ENCODE measurements at regions not wholly inside any gene's neighbourhood (a gene's known extent, or its start where the extent isn't known, plus 50 kb on each side); places are given as distances from the start of the nearest gene placed in this dataset.

- TF ChIP-seq CTCF (IDR thresholded peaks at IDR 0.05) = no peak
Measured at GRCh38 chr4:160846121-160846520, 1317.7 kb downstream of the FSTL5 start.

GRCh38 chr4:160847228-160847627 lies 1316.6 kb downstream of the FSTL5 start:
- Histone ChIP-seq H2AFZ (no peak overlapping the region), H3K4me2 (ENCODE audit: low read length) (no peak overlapping the region), H3K27ac (no peak overlapping the region), H3K4me3 (ENCODE audit: low read depth, low read length) (no peak overlapping the region), H3K79me2 (no peaks in the 10 kb centered on the region), H3K9me3 (ENCODE audit: control insufficient read depth, low read length) (no peaks in the 10 kb centered on the region), H3K27me3 (ENCODE audit: control insufficient read depth, insufficient read depth, low read length) (no peaks in the 10 kb centered on the region), H3K4me1 (no peaks in the 10 kb centered on the region), H3K36me3 (ENCODE audit: control insufficient read depth, insufficient read depth, low read length) (no peaks in the 10 kb centered on the region), H3K9ac (no peak overlapping the region)
- no peak for TF ChIP-seq CTCF (IDR thresholded peaks at IDR 0.05)

More at GRCh38 chr4:160846121-160846520, 1317.7 kb downstream of the FSTL5 start:
- no peak overlapping the region for H3K9ac ChIP-seq
- H3K4me1 ChIP-seq = no peaks in the 10 kb centered on the region
- H2AFZ ChIP-seq = no peak overlapping the region
- H3K79me2 ChIP-seq = no peaks in the 10 kb centered on the region
- H3K9me3 ChIP-seq (ENCODE audit: control insufficient read depth, low read length) = no peaks in the 10 kb centered on the region
- no peak overlapping the region for H3K4me2 ChIP-seq (ENCODE audit: low read length)
- H3K27me3 ChIP-seq (ENCODE audit: control insufficient read depth, insufficient read depth, low read length) = no peaks in the 10 kb centered on the region
- no peak overlapping the region for H3K4me3 ChIP-seq (ENCODE audit: low read depth, low read length)
- H3K27ac ChIP-seq = no peak overlapping the region
- H3K36me3 ChIP-seq (ENCODE audit: control insufficient read depth, insufficient read depth, low read length) = no peaks in the 10 kb centered on the region

GRCh38 chr4:160848489-160848888 lies 1315.3 kb downstream of the FSTL5 start:
- Histone ChIP-seq H3K9me3 (ENCODE audit: control insufficient read depth, low read length) (no peaks in the 10 kb centered on the region), H3K79me2 (no peaks in the 10 kb centered on the region), H2AFZ (no peak overlapping the region), H3K4me1 (no peaks in the 10 kb centered on the region), H3K9ac (no peak overlapping the region), H3K27me3 (ENCODE audit: control insufficient read depth, insufficient read depth, low read length) (no peaks in the 10 kb centered on the region), H3K36me3 (ENCODE audit: control insufficient read depth, insufficient read depth, low read length) (no peaks in the 10 kb centered on the region), H3K4me3 (ENCODE audit: low read depth, low read length) (no peak overlapping the region), H3K4me2 (ENCODE audit: low read length) (no peak overlapping the region), H3K27ac (no peak overlapping the region)
- no peak for TF ChIP-seq CTCF (IDR thresholded peaks at IDR 0.05)

GRCh38 chr4:160848901-160849760 lies 1314.7 kb downstream of the FSTL5 start:
- no peak overlapping the region for H3K4me2 ChIP-seq (ENCODE audit: low read length)
- H3K36me3 ChIP-seq (ENCODE audit: control insufficient read depth, insufficient read depth, low read length) = no peaks in the 10 kb centered on the region
- no peak overlapping the region for H2AFZ ChIP-seq
- H3K27ac ChIP-seq = no peak overlapping the region
- H3K9me3 ChIP-seq (ENCODE audit: control insufficient read depth, low read length) = no peaks in the 10 kb centered on the region
- no peak for TF ChIP-seq CTCF (IDR thresholded peaks at IDR 0.05)
- H3K4me1 ChIP-seq = no peaks in the 10 kb centered on the region
- no peak overlapping the region for H3K9ac ChIP-seq
- no peak overlapping the region for H3K4me3 ChIP-seq (ENCODE audit: low read depth, low read length)
- no peaks in the 10 kb centered on the region for H3K79me2 ChIP-seq
- no peaks in the 10 kb centered on the region for H3K27me3 ChIP-seq (ENCODE audit: control insufficient read depth, insufficient read depth, low read length)

GRCh38 chr4:160864253-160864652 lies 1299.5 kb downstream of the FSTL5 start:
- H3K4me3 ChIP-seq (ENCODE audit: low read depth, low read length) = no peak overlapping the region
- no peak overlapping the region for H3K9ac ChIP-seq
- H3K4me1 ChIP-seq = no peaks in the 10 kb centered on the region
- H3K9me3 ChIP-seq (ENCODE audit: control insufficient read depth, low read length) = no peaks in the 10 kb centered on the region
- no peak for TF ChIP-seq CTCF (IDR thresholded peaks at IDR 0.05)
- H3K27ac ChIP-seq = no peak overlapping the region
- H3K4me2 ChIP-seq (ENCODE audit: low read length) = no peak overlapping the region
- no peaks in the 10 kb centered on the region for H3K79me2 ChIP-seq
- no peaks in the 10 kb centered on the region for H3K27me3 ChIP-seq (ENCODE audit: control insufficient read depth, insufficient read depth, low read length)
- no peaks in the 10 kb centered on the region for H3K36me3 ChIP-seq (ENCODE audit: control insufficient read depth, insufficient read depth, low read length)
- no peak overlapping the region for H2AFZ ChIP-seq

All from parathyroid adenoma (tissue), 2 donors.